Endothelial cell of umbilical vein (primary cell): ENCODE measurements at regions not wholly inside any gene's neighbourhood (a gene's known extent, or its start where the extent isn't known, plus 50 kb on each side); places are given as distances from the start of the nearest gene placed in this dataset.

Experiments used
- BruUV-seq: library from RNA; stranded (reverse); fragments of 400-500 nt; replicated peaks from 2 replicates; lab custom pipeline; 2021; lab: Mats Ljungman, UMichigan
- CTCF ChIA-PET: fragments of 300-600, 350-600 bp; sonication (Branson Sonifier 250); formaldehyde crosslinking; loops from one replicate; lab custom pipeline; 2021; ENCODE audit warnings: antibody characterized with exemption, inconsistent platforms; lab: Charles Lee
- POLR2A ChIA-PET: fragments of 300-600, 350-600 bp; sonication (Branson Sonifier 250); formaldehyde crosslinking; loops from one replicate; lab custom pipeline; 2021; ENCODE audit warnings: antibody characterized with exemption, inconsistent platforms; lab: Charles Lee
- DNase-seq: peaks from one replicate; pipeline ENCODE4 v3.0.0-alpha.2; 2011; ENCODE audit warnings: low read depth, low spot score
- FAIRE-seq: peaks from 2 replicates; lab custom pipeline; 2011; peaks lifted over from hg19 to GRCh38; lab: Jason Lieb, UNC
- H2AFZ ChIP-seq: 2 replicates; pipeline ENCODE4 v1.6.0; 2012; ENCODE audit warnings: low read depth, low read length, control low read depth, inconsistent platforms
- H3K27ac ChIP-seq: 2 replicates; pipeline ENCODE4 v1.5.1; 2011; ENCODE audit warnings: low read depth, mild to moderate bottlenecking, control low read depth, low read length, moderate library complexity; ENCODE audit not compliant: insufficient read depth
- H3K27me3 ChIP-seq, 2 experiments: 2 replicates each; pipeline versions ENCODE4 v1.6.0 to v1.6.1; 2011; ENCODE audit warnings: low read length in 2 of 2, mixed read lengths in 1 of 2; ENCODE audit not compliant: control insufficient read depth in 2 of 2, insufficient read depth in 2 of 2
- H3K36me3 ChIP-seq, 2 experiments: 2 replicates in 1 of 2; 3 replicates in 1 of 2; pipeline ENCODE4 v1.5.1; 2011; ENCODE audit warnings: low read length in 2 of 2, mild to moderate bottlenecking in 1 of 2, moderate library complexity in 1 of 2; ENCODE audit not compliant: control insufficient read depth in 2 of 2, insufficient read depth in 2 of 2; ENCODE audit errors: extremely low read depth in 1 of 2
- H3K4me1 ChIP-seq: 3 replicates; pipeline ENCODE4 v1.5.1; 2011; ENCODE audit warnings: mild to moderate bottlenecking, low read length; ENCODE audit not compliant: control insufficient read depth, insufficient read depth; ENCODE audit errors: extremely low read depth
- H3K4me2 ChIP-seq: 2 replicates; pipeline ENCODE4 v1.6.1; 2011; ENCODE audit warnings: low read length, control low read depth, mixed read lengths; ENCODE audit not compliant: insufficient read depth
- H3K4me3 ChIP-seq, 3 experiments: fragments of 200-600 bp in 1 of 3; sonication (generic), shearing (Covaris generic) in 1 of 3; replicated peaks in 1 of 3; 2 replicates each; pipeline ENCODE4 v1.5.1; 2011 to 2016; ENCODE audit warnings: control low read depth in 3 of 3, low read length in 3 of 3, mild to moderate bottlenecking in 2 of 3, inconsistent platforms in 1 of 3, low read depth in 1 of 3, moderate library complexity in 1 of 3; ENCODE audit not compliant: insufficient read depth in 1 of 3
- H3K79me2 ChIP-seq: 2 replicates; pipeline ENCODE4 v1.6.0; 2012; ENCODE audit warnings: low read length, inconsistent platforms; ENCODE audit not compliant: control insufficient read depth, insufficient read depth
- H3K9ac ChIP-seq: replicated peaks from 2 replicates; pipeline ENCODE3; 2011; ENCODE audit warnings: low read length, control low read depth; ENCODE audit not compliant: insufficient read depth; ENCODE audit errors: extremely low read depth
- H3K9me1 ChIP-seq: replicated peaks from 3 replicates; pipeline ENCODE4 v1.6.0; 2011; ENCODE audit warnings: mild to moderate bottlenecking, low read length; ENCODE audit not compliant: control insufficient read depth, insufficient read depth; ENCODE audit errors: extremely low read depth
- H3K9me3 ChIP-seq: replicated peaks from 2 replicates; pipeline ENCODE4 v1.5.1; 2012; ENCODE audit warnings: low read length, inconsistent platforms; ENCODE audit not compliant: control insufficient read depth, insufficient read depth
- H4K20me1 ChIP-seq: replicated peaks from 2 replicates; pipeline ENCODE3; 2011; ENCODE audit warnings: mild to moderate bottlenecking, low read length; ENCODE audit not compliant: control insufficient read depth, insufficient read depth; ENCODE audit errors: extremely low read depth
- EZH2 ChIP-seq: IDR thresholded peaks from 2 replicates; pipeline ENCODE4 v1.6.1; 2012; ENCODE audit warnings: borderline replicate concordance, low read depth, mild to moderate bottlenecking, moderate library complexity, low read length, inconsistent platforms; ENCODE audit not compliant: severe bottlenecking
- FOS ChIP-seq: IDR thresholded peaks from 2 replicates; pipeline ENCODE4 v1.6.1; 2011; ENCODE audit warnings: mild to moderate bottlenecking, low read length, moderate library complexity, borderline replicate concordance; ENCODE audit not compliant: insufficient read depth
- GATA2 ChIP-seq: IDR thresholded peaks from 2 replicates; pipeline ENCODE4 v1.7.0; 2011; ENCODE audit warnings: low read depth, mild to moderate bottlenecking, moderate library complexity, mixed read lengths, low read length; ENCODE audit not compliant: insufficient read length, insufficient read depth
- JUN ChIP-seq: IDR thresholded peaks from 2 replicates; pipeline ENCODE4 v1.6.1; 2011; ENCODE audit warnings: borderline replicate concordance, low read depth; ENCODE audit not compliant: insufficient read length, insufficient read depth
- MYC ChIP-seq: IDR thresholded peaks from one replicate; pipeline ENCODE4 v1.6.1; 2011; ENCODE audit warnings: mild to moderate bottlenecking, low read depth, low read length
- POLR2A ChIP-seq: IDR thresholded peaks from 2 replicates; pipeline ENCODE4 v1.6.1; 2012; ENCODE audit warnings: low read depth, mild to moderate bottlenecking, control low read depth, low read length
- POLR2AphosphoS5 ChIP-seq: IDR thresholded peaks from 2 replicates; pipeline ENCODE4 v1.6.1; 2012; ENCODE audit warnings: low read depth, mild to moderate bottlenecking, control low read depth, low read length, moderate library complexity; ENCODE audit not compliant: insufficient read depth
- dilution Hi-C: fragments of 300-500 bp; cut with MboI; formaldehyde crosslinking; loops from one replicate; pipeline ENCODE4 v1.15.0; 2019; ENCODE audit warnings: low sequenced_read_pairs; ENCODE audit not compliant: extremely low pct_ligation_motif_present
- intact Hi-C: fragments of 100-400 bp; cut with micrococcal nuclease; formaldehyde crosslinking; loops from one replicate; pipeline ENCODE4 v1.10.0; 2022
- TF ChIP-seq, protein P1 (sequence below): IDR thresholded peaks from 2 replicates; pipeline ENCODE4 v1.6.1; 2011; ENCODE audit not compliant: insufficient read depth, insufficient read length
- TF ChIP-seq, protein P2 (sequence below), 2 donors: IDR thresholded peaks; 1 replicate in 1 of 2; 2 replicates in 1 of 2; pipeline ENCODE4 v1.5.1; 2011; ENCODE audit warnings: low read length in 2 of 2, mild to moderate bottlenecking in 2 of 2, moderate library complexity in 2 of 2, control low read depth in 1 of 2, inconsistent platforms in 1 of 2, low read depth in 1 of 2; ENCODE audit not compliant: insufficient read depth in 1 of 2; ENCODE audit errors: extremely low read depth in 1 of 2

DNA sequence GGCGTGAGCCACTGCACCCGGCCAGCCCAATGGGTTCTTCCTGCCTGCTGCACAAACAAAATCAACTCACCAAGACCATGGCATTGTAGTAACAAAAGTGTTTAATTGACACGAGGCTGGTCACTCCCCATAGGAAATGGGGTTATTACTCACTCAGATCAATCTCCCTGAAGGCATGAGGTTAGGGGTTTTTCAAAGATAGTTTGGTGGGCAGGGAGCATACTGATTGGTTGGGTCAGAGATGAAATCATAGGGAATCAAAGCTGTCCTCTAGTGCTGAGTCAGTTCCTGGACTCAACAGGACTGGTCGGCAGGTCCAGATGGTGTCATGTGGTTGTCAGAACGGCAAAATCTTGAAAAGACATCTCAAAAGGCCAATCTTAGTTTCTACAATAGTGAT is 122.1 kb downstream of the TMEM17 start:
- Histone ChIP-seq H3K9me3 (no peaks in the 10 kb centered on the region), H3K27me3 (no peaks in the 10 kb centered on the region), H3K36me3 (no peaks in the 10 kb centered on the region), H3K4me2 (no peak overlapping the region), H3K4me1 (peaks cover 16% of the 10 kb centered on the region), H4K20me1 (no peaks in the 10 kb centered on the region), H2AFZ (no peak overlapping the region), H3K27ac (no peak overlapping the region), H3K79me2 (no peaks in the 10 kb centered on the region), H3K9me1 (no peaks in the 10 kb centered on the region), H3K9ac (no peak overlapping the region), H3K4me3 (no peak overlapping the region)
- DNase-seq (peak; percentile 21), FAIRE-seq (no peak)
- POLR2A ChIA-PET = no interaction called here
- CTCF ChIA-PET = no interaction called here
- no peak for TF ChIP-seq POLR2A
- TF ChIP-seq JUN = no peak
- TF ChIP-seq, protein P1, sequence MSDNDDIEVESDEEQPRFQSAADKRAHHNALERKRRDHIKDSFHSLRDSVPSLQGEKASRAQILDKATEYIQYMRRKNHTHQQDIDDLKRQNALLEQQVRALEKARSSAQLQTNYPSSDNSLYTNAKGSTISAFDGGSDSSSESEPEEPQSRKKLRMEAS = no peak
- TF ChIP-seq FOS = no peak
- no peak for TF ChIP-seq EZH2
- no peak for TF ChIP-seq POLR2AphosphoS5
- TF ChIP-seq, protein P2, sequence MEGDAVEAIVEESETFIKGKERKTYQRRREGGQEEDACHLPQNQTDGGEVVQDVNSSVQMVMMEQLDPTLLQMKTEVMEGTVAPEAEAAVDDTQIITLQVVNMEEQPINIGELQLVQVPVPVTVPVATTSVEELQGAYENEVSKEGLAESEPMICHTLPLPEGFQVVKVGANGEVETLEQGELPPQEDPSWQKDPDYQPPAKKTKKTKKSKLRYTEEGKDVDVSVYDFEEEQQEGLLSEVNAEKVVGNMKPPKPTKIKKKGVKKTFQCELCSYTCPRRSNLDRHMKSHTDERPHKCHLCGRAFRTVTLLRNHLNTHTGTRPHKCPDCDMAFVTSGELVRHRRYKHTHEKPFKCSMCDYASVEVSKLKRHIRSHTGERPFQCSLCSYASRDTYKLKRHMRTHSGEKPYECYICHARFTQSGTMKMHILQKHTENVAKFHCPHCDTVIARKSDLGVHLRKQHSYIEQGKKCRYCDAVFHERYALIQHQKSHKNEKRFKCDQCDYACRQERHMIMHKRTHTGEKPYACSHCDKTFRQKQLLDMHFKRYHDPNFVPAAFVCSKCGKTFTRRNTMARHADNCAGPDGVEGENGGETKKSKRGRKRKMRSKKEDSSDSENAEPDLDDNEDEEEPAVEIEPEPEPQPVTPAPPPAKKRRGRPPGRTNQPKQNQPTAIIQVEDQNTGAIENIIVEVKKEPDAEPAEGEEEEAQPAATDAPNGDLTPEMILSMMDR (IDR thresholded peaks at IDR 0.05; ENCODE audit: extremely low read depth in 1 of 2, insufficient read depth in 1 of 2, low read depth in 1 of 2, low read length in 2 of 2) = no peak
- no peak for TF ChIP-seq MYC
- TF ChIP-seq GATA2 = no peak
- intact Hi-C loops (loop anchor here (2.0 kb wide), 1 partner anchor 79 kb away; no protein-coding TSS in a partner anchor), dilution Hi-C loops (no loop called here)
- no TSS peak for BruUV-seq
